Esophagus muscularis mucosa (tissue), 4 donors: ENCODE measurements at regions not wholly inside any gene's neighbourhood (a gene's known extent, or its start where the extent isn't known, plus 50 kb on each side); places are given as distances from the start of the nearest gene placed in this dataset.

Source experiments
- DNase-seq: peaks from one replicate; pipeline ENCODE4 v3.0.0-alpha.2; 2017; ENCODE audit errors: extremely low spot score
- H3K27ac ChIP-seq, 4 donors: fragments of 200-600 bp; sonication (generic); replicated peaks in 1 of 4; 1 replicate in 3 of 4; 2 replicates in 1 of 4; pipeline ENCODE4 v1.5.1; 2016 to 2019; ENCODE audit warnings: mild to moderate bottlenecking in 1 of 4
- H3K27me3 ChIP-seq, 4 donors: fragments of 200-600 bp; sonication (generic); one replicate each; pipeline versions ENCODE4 v1.5.1 to v1.6.0; 2016 to 2019
- H3K36me3 ChIP-seq, 4 donors: fragments of 200-600 bp; sonication (generic); one replicate each; pipeline ENCODE4 v1.5.1; 2016 to 2019
- H3K4me1 ChIP-seq, 4 donors: fragments of 200-600 bp; sonication (generic); one replicate each; pipeline ENCODE4 v1.5.1; 2016 to 2019
- H3K4me3 ChIP-seq, 4 donors: fragments of 200-600 bp; sonication (generic); 1 replicate in 2 of 4; 2 replicates in 2 of 4; pipeline ENCODE4 v1.5.1; 2016 to 2019; ENCODE audit warnings: mild to moderate bottlenecking in 4 of 4, moderate library complexity in 1 of 4
- H3K9me3 ChIP-seq, 4 donors: fragments of 200-600 bp; sonication (generic); 1 replicate in 3 of 4; 2 replicates in 1 of 4; pipeline ENCODE4 v1.5.1; 2016 to 2019
- CTCF ChIP-seq, 3 experiments: fragments of 200-600 bp in 2 of 3; fragments of 450-650 bp in 1 of 3; sonication (generic) in 2 of 3; IDR thresholded peaks; one replicate each; pipeline ENCODE4 v1.5.1; 2017 to 2019; ENCODE audit warnings: antibody characterized with exemption in 3 of 3, mild to moderate bottlenecking in 2 of 3, moderate library complexity in 1 of 3
- EP300 ChIP-seq: sonication (generic); formaldehyde crosslinking; IDR thresholded peaks from one replicate; pipeline ENCODE4 v1.6.1; 2017; ENCODE audit warnings: antibody characterized with exemption
- POLR2A ChIP-seq: fragments of 450-650 bp; IDR thresholded peaks from one replicate; pipeline ENCODE4 v1.6.1; 2017; ENCODE audit warnings: antibody characterized with exemption, moderate library complexity, mild to moderate bottlenecking, low read depth
- POLR2AphosphoS5 ChIP-seq, 2 donors: sonication (generic); formaldehyde crosslinking; IDR thresholded peaks; one replicate each; pipeline ENCODE4 v1.6.1; 2017; ENCODE audit warnings: antibody characterized with exemption in 2 of 2
- WGBS: methylation state at CpG from one replicate; pipeline ENCODE4 v1.1.5; 2018; 5-methylcytosine and 5-hydroxymethylcytosine counted together
- intact Hi-C: fragments of 100-400 bp; cut with DNase I; formaldehyde crosslinking; loops from one replicate; pipeline ENCODE4 v1.15.1; 2023

- Histone ChIP-seq H3K9me3 (no peaks in the 10 kb centered on the region), H3K27ac (no peak overlapping the region)
- WGBS, result 71% methylated on average over 1 of the region's 1 CpG
These were observed 129.9 kb upstream of the SLITRK2 start for GRCh38 chrX:145687707-145688106.

GRCh38 chrX:145694048-145694447 lies 123.6 kb upstream of the SLITRK2 start:
- WGBS, result 65% methylated on average over 3 of the region's 3 CpGs
- H3K27me3 ChIP-seq, result no peaks in the 10 kb centered on the region
- no peak overlapping the region for H3K27ac ChIP-seq
- TF ChIP-seq CTCF (IDR thresholded peaks at IDR 0.05), result no peak
- no peak for TF ChIP-seq POLR2AphosphoS5 (IDR thresholded peaks at IDR 0.05)
- TF ChIP-seq POLR2A, result no peak
- no peak for TF ChIP-seq EP300
- no peaks in the 10 kb centered on the region for H3K36me3 ChIP-seq
- no peaks in the 10 kb centered on the region for H3K9me3 ChIP-seq
- H3K4me1 ChIP-seq, result no peaks in the 10 kb centered on the region
- no peak overlapping the region for H3K4me3 ChIP-seq
- intact Hi-C loops, result no loop called here
- no peak for DNase-seq

More at GRCh38 chrX:145687707-145688106, 129.9 kb upstream of the SLITRK2 start:
- H3K27me3 ChIP-seq, result no peaks in the 10 kb centered on the region
- intact Hi-C loops, result no loop called here
- no peaks in the 10 kb centered on the region for H3K36me3 ChIP-seq
- no peak for DNase-seq
- no peak for TF ChIP-seq POLR2AphosphoS5 (IDR thresholded peaks at IDR 0.05)
- H3K4me3 ChIP-seq, result no peak overlapping the region
- H3K4me1 ChIP-seq, result no peaks in the 10 kb centered on the region

- intact Hi-C loops, result no loop called here
- TF ChIP-seq POLR2AphosphoS5 (IDR thresholded peaks at IDR 0.05), result no peak
- TF ChIP-seq CTCF (IDR thresholded peaks at IDR 0.05), result no peak
- no peak for TF ChIP-seq EP300
- TF ChIP-seq POLR2A, result no peak
- DNase-seq, result no peak
- Histone ChIP-seq H3K27ac (no peak overlapping the region), H3K36me3 (no peaks in the 10 kb centered on the region), H3K9me3 (no peaks in the 10 kb centered on the region), H3K4me3 (no peak overlapping the region), H3K4me1 (no peaks in the 10 kb centered on the region), H3K27me3 (no peaks in the 10 kb centered on the region)
- 55% methylated on average over 4 of the region's 5 CpGs for WGBS
These were observed 101.9 kb upstream of the SLITRK2 start for GRCh38 chrX:145715641-145716138.

- Histone ChIP-seq H3K4me1 (no peaks in the 10 kb centered on the region), H3K36me3 (no peaks in the 10 kb centered on the region), H3K27me3 (no peaks in the 10 kb centered on the region), H3K4me3 (no peak overlapping the region), H3K27ac (no peak overlapping the region), H3K9me3 (no peaks in the 10 kb centered on the region)
- TF ChIP-seq POLR2AphosphoS5 (IDR thresholded peaks at IDR 0.05), result no peak
- TF ChIP-seq CTCF (IDR thresholded peaks at IDR 0.05), result no peak
- TF ChIP-seq POLR2A, result no peak
- TF ChIP-seq EP300, result no peak
- no peak for DNase-seq
- intact Hi-C loops, result no loop called here
- 88% methylated on average over 2 of the region's 2 CpGs for WGBS
These were observed 101.4 kb upstream of the SLITRK2 start for GRCh38 chrX:145716226-145716625.

GRCh38 chrX:145727476-145727875 lies 90.2 kb upstream of the SLITRK2 start:
- H3K9me3 ChIP-seq, result no peaks in the 10 kb centered on the region
- intact Hi-C loops, result no loop called here
- no peak overlapping the region for H3K4me3 ChIP-seq
- no peaks in the 10 kb centered on the region for H3K36me3 ChIP-seq
- TF ChIP-seq POLR2AphosphoS5 (IDR thresholded peaks at IDR 0.05), result no peak
- no peak for TF ChIP-seq CTCF (IDR thresholded peaks at IDR 0.05)
- TF ChIP-seq EP300, result no peak
- no peak for TF ChIP-seq POLR2A
- H3K4me1 ChIP-seq, result no peaks in the 10 kb centered on the region
- no peak overlapping the region for H3K27ac ChIP-seq
- 60% methylated on average over 5 of the region's 5 CpGs for WGBS
- DNase-seq, result no peak
- H3K27me3 ChIP-seq, result no peaks in the 10 kb centered on the region
